GM10266 (cell line): ENCODE measurements at regions not wholly inside any gene's neighbourhood (a gene's known extent, or its start where the extent isn't known, plus 50 kb on each side); places are given as distances from the start of the nearest gene placed in this dataset.

ENCODE experiments used
- DNase-seq: peaks from one replicate; pipeline ENCODE4 v3.0.0; 2012; ENCODE audit errors: extremely low spot score
- TF ChIP-seq, protein P1 (sequence below): IDR thresholded peaks from 2 replicates; pipeline ENCODE4 v1.5.1; 2012; ENCODE audit warnings: mild to moderate bottlenecking, low read depth; ENCODE audit not compliant: control insufficient read depth, insufficient read depth; ENCODE audit errors: missing control alignments

GRCh38 chr13:99693351-99693750 lies 192.1 kb downstream of the TM9SF2 start:
- DNase-seq, result no peak
- TF ChIP-seq, protein P1, sequence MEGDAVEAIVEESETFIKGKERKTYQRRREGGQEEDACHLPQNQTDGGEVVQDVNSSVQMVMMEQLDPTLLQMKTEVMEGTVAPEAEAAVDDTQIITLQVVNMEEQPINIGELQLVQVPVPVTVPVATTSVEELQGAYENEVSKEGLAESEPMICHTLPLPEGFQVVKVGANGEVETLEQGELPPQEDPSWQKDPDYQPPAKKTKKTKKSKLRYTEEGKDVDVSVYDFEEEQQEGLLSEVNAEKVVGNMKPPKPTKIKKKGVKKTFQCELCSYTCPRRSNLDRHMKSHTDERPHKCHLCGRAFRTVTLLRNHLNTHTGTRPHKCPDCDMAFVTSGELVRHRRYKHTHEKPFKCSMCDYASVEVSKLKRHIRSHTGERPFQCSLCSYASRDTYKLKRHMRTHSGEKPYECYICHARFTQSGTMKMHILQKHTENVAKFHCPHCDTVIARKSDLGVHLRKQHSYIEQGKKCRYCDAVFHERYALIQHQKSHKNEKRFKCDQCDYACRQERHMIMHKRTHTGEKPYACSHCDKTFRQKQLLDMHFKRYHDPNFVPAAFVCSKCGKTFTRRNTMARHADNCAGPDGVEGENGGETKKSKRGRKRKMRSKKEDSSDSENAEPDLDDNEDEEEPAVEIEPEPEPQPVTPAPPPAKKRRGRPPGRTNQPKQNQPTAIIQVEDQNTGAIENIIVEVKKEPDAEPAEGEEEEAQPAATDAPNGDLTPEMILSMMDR, result no peak

DNA sequence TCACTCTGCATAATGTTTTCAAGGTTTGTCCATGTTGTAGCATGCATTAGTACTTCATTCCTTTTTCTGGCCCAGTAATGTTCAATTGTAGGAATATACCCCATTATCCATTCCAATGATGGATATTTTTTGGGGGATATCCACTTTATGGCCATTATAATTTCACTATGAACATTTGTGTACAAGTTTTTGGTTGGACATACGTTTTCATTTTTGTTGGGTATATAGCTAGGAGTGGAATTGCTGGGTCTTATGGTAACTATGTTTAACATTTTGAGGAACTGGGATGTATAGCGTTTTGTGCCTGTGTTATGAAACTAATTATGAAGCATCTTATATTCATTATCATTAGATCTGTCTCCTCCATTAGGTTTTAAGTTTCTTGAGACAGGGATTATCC lies 191.6 kb downstream of the TM9SF2 start:
- TF ChIP-seq, protein P1, result no peak
- no peak for DNase-seq

- TF ChIP-seq, protein P1, result no peak
- no peak for DNase-seq
Observed at GRCh38 chr13:99691552-99691951, 190.3 kb downstream of the TM9SF2 start.

DNA sequence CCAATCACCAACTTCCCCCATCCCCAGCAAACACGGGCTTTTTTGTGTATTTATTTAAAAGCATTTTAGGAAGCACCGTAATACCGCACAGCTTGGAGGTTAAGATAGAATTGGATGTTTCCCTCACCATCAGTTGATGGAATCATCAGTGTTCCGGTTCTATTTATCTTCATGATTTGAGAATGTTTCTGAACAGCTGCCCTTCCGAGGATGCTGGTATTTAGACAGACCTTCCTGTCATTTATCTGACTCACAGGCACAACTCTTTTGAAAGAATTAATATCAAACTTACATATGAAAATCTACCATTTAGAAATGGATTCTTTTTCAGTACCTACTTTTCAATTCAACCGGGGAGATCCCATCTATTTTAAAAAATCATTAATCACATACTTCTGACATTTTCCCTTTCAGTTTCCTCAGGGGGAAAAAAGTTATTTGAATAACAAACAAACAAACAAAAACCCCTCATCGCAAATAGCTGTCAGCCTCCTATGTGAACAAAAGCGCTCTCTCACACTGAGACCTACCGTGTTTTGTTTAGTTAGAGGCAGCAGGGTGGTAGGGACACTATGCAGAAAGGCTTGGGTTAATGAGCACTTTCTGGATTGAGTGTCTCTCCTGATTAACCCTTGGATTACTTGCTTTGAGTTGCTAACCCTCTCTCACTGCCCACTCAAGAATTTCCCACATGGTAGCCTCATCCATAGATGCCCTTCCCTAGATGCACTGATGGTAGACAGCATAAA lies 189.3 kb downstream of the TM9SF2 start:
- no peak for DNase-seq
- TF ChIP-seq, protein P1, result no peak

DNA sequence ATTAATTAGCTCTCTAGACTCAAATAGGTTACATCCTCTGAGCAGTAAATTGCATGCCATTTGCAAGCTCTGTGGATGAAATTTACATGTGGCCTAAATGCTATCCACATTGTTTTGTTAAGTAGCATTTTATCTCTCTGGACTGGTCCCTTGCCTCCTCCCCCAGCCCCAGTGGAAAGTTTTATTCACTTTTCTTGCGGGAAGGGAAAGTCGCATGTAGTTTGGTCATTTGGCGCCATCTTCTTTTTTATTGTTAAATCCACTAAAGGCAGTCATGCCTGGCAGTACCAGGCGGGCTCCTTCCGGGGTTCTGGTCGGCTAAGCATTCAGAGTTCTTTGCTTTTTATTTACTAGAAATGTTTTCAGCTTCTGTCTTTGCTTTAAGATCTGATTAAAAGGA lies 188.7 kb downstream of the TM9SF2 start:
- no peak for DNase-seq
- TF ChIP-seq, protein P1, result no peak

DNA sequence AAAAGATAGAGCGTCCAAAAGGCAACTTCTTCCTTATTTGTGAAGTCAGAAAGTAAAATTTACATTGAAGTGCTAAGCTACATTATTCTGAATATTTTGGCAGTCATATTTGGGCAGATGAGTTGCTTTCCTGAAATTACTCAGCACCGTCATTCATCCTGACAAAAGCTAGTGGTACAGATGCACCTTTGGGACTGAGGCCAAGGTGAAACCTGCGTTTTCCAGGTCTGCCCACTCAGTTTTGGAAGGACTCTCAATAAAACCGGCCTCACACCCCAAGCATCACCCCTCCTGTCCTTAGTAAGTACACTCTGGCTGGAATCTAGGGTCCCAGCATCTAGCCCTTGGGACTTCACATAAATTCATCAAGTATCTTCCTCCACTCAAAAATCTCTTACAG lies 187.5 kb downstream of the TM9SF2 start:
- TF ChIP-seq, protein P1, result no peak

GRCh38 chr13:99687723-99688397 lies 186.6 kb downstream of the TM9SF2 start:
- TF ChIP-seq, protein P1, result no peak
- no peak for DNase-seq

More for the DNA sequence above, 187.5 kb downstream of the TM9SF2 start:
- DNase-seq, result no peak
